ENCODE measurements at regions not wholly inside any gene's neighbourhood (a gene's known extent, or its start where the extent isn't known, plus 50 kb on each side); places are given as distances from the start of the nearest gene placed in this dataset.

- DNase-seq (ENCODE audit: low read depth in 2 of 3, low spot score in 2 of 3) = no peak
Measured at GRCh38 chr22:26990503-26991189, 333.3 kb downstream of the MIAT start.

DNA sequence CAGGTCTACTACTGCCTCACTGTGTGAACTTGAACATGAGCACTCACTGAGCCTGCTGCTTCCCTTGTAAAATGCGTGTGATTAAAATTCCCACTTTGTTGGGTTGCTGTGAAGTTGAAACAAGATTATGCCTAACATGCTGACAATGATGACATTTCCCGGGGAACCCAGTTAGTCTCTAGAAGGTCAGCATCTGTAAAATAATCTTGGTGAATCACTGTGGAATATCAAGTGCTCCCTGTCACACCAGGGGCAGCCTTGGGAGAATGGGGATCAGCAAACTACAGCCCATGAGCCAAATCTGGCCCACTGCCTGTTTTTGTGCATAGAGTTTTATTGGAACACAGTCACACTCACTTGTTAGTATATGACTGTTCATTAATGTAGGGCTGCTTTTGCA is 335.2 kb downstream of the MIAT start:
- DNase-seq (ENCODE audit: low read depth in 2 of 3, low spot score in 2 of 3) = no peak

DNA sequence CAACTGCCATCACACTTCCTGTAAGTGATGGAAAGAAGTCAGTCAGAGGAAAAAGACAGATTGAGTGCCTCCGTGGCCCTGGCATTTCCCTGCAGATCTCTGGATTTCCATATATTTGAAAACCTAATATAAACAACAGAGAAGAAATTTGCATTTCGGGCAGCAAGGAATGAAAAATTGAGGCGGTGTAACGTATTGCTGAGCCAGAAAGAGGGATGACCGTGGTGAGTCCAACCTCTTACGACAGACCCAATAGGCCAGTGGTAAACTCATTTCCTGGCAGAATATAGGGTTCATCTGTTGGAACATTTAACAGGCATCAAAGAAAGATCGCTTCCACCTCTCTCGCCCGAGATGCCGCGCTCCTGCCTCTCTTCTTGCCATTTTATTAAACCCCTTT is 336.5 kb downstream of the MIAT start:
- DNase-seq (ENCODE audit: low read depth in 2 of 3, low spot score in 2 of 3) = no peak

DNA sequence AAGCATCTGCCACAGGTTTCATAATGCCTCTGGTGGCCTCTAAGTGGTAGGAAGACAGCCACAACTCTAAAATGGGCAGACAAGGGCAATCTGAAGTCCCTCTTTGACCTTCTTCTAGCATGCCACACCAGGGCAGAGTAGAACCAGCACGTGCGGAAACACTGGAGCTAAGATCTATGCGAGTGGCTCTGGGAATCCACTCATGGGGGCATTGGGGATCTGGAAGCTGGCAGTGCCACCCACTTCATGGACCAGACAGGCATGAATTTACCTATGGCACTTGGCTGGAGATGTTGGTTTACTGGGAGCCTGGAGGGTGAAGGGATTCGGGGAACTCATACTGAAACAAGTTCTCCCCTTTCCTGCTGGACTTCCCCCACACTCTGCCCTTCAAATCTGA is 337.4 kb downstream of the MIAT start:
- DNase-seq (ENCODE audit: low read depth in 2 of 3, low spot score in 2 of 3) = no peak

GRCh38 chr22:26995235-26995634 is 337.8 kb downstream of the MIAT start:
- DNase-seq (ENCODE audit: low read depth in 2 of 3, low spot score in 2 of 3) = no peak

DNA sequence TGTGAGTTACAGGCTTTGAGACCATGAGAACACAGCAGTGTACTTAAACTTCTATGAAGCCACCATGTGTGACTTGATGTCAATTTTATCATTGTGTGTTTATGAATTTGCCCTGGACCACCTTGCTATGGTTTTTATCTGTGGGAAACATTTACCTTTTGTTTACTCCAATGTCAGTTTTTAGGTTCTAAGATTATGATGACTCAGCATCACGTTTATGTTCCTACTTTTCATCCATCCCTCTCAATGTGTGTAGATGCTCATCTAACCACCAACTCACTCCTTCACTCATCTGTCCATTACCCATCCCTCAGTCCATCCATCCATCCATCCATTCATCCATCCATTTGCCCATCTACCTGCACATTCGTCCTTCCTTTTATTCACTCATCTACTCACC is 338.8 kb downstream of the MIAT start:
- no peak for DNase-seq (ENCODE audit: low read depth in 2 of 3, low spot score in 2 of 3)

- no peak for DNase-seq (ENCODE audit: low read depth in 2 of 3, low spot score in 2 of 3)
Measured at GRCh38 chr22:26998129-26998528, 340.7 kb downstream of the MIAT start.

DNA sequence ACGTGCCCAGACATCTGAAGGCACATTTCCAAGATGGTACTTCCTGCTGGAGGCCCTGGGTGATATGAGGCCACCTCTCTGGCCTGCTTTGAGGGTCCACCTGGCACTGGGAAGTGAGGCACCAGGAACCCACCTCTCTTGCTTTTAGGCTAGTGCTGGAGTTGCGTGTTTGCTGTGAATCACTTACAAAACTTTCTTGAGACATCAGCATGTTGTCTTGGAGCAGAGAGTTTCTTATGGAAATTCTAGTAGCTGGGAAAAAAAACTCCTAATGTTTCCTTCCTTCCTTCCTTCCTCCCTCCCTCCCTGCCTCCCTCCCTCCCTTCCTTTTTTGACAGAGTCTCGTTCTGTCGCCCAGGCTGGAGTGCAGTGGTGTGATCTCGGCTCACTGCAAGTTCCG is 341.3 kb downstream of the MIAT start:
- no peak for DNase-seq (ENCODE audit: low read depth in 2 of 3, low spot score in 2 of 3)

DNA sequence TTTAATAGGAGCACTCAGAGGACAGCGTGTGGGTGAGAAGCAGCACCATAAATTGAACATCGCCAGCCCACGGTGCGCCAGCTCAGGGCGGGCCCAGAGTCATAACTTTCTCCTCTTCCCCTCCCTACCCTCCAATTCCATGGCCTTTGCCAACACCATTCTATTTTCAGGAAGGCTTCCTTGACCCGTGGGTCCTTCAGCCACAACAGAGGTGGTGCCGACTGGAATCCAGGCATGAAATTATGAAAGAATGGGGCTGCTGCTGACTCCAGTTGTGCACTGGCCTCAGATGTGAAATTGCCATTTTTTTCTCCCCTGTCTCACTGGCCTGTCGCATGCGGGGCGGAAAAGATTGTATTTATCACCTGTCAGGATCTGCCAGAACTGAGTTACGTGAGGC is 345.9 kb downstream of the MIAT start:
- DNase-seq (ENCODE audit: low read depth in 2 of 3, low spot score in 2 of 3) = no peak

- DNase-seq (ENCODE audit: low read depth in 2 of 3, low spot score in 2 of 3) = no peak
Measured at GRCh38 chr22:27004434-27004833, 347.0 kb downstream of the MIAT start.

DNA sequence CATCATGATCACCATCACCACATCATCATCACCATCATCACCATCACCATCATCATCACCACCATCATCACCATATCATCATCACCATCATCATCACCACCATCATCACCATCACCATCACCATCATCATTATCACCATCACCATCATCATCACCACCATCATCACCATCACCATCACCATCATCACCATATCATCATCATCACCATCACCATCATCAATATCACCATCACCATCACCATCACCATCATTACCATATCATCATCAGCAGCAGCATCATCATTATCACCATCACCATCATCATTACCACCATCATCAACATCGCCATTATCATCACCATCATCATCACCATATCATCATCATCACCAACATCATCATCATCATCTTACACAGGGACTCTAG is 351.1 kb downstream of the MIAT start:
- no peak for DNase-seq (ENCODE audit: low read depth in 2 of 3, low spot score in 2 of 3)

DNA sequence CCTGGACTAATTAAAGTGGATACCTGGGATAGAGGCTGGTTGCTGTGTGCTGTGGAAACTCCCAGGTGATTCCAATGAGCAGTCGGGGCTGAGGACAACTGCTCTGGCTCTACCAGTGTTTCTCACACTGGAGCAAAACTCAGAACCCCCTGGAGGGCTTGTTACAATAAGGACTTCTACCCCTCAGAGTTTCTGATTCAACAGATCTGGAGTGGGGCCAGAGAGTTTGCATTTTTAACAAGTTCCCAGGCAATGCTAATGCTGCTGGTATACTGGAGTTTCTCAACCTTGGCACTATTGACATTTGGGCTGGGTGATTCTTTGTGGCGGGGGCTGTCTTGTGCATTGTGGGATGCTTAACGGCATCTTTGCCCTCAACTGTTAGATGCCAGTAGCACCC is 353.7 kb downstream of the MIAT start:
- DNase-seq (ENCODE audit: low read depth in 2 of 3, low spot score in 2 of 3) = no peak

DNA sequence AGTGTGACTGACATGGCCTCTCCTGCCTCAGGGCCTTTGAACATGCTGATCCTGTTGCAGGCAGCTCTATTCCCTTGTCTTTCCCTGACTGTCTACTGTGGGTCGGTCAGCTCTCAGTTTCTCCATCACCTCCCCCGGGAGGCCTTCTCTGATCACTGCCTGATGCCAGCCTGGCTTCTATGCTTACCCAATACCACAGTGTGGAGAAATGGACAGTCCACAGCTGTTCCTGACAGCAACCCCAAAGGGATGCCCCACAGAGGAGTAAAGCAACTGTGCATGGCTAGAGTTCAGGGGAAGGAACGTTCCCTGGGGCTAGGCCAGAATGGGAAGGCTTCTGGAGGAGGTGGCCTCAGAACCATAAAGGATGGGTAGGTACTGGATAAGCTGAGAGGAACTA is 354.3 kb downstream of the MIAT start:
- DNase-seq (ENCODE audit: low read depth in 2 of 3, low spot score in 2 of 3) = no peak

GRCh38 chr22:27019827-27020226 is 362.4 kb downstream of the MIAT start:
- no peak for DNase-seq (ENCODE audit: low read depth in 2 of 3, low spot score in 2 of 3)

DNA sequence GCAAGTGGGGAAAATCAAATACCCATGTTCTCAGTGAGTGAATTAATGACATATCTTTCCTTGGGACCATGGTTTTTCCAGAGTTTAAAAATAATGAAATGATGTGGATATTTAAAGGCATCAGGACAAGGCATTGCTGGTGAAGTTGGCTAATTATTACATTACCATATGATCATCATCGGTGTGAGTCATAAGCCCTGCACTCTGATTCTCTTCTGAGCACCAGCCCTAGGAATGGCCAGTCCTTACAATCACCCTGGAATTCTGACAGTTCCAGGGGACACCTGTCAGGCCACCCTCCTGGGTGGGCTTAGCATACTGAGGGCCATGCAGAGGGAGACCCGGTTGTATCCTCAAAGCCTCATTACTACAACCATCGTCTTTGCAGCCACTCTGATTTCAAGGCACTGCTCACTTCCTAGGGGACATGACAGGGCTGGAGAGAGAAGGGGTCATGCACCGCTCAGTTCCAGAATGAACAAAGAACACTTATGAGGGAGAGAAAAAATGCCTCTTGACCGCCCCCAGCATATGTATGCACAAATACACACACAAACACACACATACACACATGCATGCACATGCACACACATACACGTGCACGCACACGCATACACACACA is 365.0 kb downstream of the MIAT start:
- DNase-seq (ENCODE audit: low read depth in 2 of 3, low spot score in 2 of 3) = no peak

- no peak for DNase-seq (ENCODE audit: low read depth in 2 of 3, low spot score in 2 of 3)
Measured at GRCh38 chr22:27022896-27023361, 365.5 kb downstream of the MIAT start.

DNA sequence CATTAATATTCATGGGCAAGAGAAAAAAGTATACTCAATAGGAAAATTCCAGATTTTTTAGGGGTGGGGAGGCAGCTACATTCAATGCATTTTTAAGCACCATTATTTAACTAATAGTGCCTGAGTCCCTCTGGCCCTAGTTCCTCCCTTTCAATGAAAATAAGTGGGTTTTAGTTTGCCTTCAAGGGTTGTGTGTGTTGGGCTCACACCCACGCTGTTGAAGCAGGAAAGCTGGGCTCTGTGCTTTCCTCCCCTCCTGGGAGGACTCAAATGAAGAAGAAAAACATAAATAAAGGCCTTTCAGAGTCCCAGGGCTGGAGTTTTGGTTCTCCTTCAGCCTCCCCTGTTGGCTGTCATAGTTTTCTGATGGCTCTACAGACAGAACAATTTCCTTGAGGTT is 366.2 kb downstream of the MIAT start:
- DNase-seq (ENCODE audit: low read depth in 2 of 3, low spot score in 2 of 3) = peak in 1 of 3 donors; percentile 2

DNA sequence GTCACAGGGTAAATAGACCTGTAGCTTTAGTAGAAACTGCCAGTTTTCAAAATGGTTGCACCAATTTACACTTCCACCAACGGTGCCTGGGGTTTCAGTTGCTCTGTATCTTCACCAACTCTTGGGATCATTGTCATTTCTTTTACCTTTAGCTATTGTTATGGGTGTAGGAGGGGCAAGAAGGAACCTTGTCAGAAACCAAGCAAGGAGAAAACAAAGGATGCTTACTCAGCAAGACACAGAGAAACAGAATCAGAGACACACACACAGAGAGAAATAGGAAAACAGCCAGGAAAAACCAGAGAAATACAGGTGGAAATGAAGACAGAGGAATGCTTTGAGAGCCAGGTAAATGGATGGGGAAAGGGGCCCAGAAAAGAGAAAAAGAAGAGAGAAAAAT is 367.6 kb downstream of the MIAT start:
- DNase-seq (ENCODE audit: low read depth in 2 of 3, low spot score in 2 of 3) = no peak

GRCh38 chr22:27028093-27028492 is 370.7 kb downstream of the MIAT start:
- no peak for DNase-seq (ENCODE audit: low read depth in 2 of 3, low spot score in 2 of 3)

DNA sequence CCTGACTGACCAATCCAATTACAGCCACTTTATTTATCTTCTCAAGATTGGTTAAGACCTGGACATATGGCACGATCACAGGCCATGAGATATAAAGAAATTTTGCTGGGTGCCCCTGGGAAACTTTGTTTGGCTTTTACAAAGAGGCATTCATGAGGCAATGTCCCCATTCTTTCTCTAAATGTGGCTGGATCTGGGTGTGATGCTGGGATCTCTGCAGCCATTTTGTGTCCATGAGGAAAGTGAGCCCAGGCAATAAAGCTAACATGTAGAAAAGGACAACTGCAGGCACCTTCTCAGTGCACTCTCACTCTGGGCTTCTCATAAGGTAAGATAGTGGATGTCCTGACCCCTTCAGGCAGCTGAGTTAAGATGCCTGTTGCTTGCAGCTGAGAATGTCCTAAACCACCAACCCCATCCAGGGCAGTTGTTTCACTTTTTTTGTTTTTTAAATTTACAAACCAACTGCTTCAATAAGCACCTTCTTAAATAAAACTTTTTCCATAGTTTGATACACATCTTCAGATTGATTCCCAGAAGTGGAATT is 372.3 kb downstream of the MIAT start:
- DNase-seq (ENCODE audit: low read depth in 2 of 3, low spot score in 2 of 3) = no peak

GRCh38 chr22:27032091-27032761 is 374.8 kb downstream of the MIAT start:
- peak in 2 of 3 donors; percentile 2 to 5 for DNase-seq (ENCODE audit: low read depth in 2 of 3, low spot score in 2 of 3)

Data from hematopoietic multipotent progenitor cell (in vitro differentiated cells).